GM12872 (cell line): ENCODE measurements at regions not wholly inside any gene's neighbourhood (a gene's known extent, or its start where the extent isn't known, plus 50 kb on each side); places are given as distances from the start of the nearest gene placed in this dataset.

ENCODE experiments used
- CTCF ChIP-seq: IDR thresholded peaks from 3 replicates; pipeline ENCODE4 v1.5.1; 2011; ENCODE audit warnings: low read depth, mild to moderate bottlenecking, low read length, moderate library complexity; ENCODE audit not compliant: insufficient read depth

- TF ChIP-seq CTCF = no peak
Observed at GRCh38 chr4:126404549-126404948, 1089.8 kb downstream of the FAT4 start.

DNA sequence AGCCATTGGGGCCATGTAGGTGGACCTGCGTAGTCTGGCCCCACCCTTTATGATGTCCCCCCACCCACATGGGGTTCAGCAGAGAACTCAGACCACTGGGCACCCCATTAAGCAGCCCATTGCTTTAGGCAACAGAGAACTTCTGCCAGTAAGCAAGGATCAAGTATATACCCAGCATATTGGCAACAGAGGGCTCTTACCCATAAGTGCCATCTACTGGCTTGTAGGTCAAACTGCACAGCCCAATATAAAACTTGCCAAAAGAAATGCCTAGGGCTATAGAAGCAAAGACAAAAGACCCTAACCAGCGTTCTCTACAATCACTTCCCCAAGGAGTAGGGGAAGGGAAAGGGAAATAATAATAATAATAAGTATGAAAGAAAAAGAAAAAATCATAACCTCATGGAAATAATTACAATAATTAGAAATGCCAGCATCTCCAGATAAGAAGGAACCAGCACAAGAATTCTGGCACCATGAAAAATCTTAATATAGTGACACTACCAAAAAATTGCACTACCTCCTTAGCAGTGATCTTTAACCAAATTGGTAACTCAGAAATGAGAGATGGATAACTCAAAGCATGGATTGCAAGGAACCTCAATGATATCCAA, 1090.7 kb downstream of the FAT4 start:
- TF ChIP-seq CTCF = peak; percentile 72

DNA sequence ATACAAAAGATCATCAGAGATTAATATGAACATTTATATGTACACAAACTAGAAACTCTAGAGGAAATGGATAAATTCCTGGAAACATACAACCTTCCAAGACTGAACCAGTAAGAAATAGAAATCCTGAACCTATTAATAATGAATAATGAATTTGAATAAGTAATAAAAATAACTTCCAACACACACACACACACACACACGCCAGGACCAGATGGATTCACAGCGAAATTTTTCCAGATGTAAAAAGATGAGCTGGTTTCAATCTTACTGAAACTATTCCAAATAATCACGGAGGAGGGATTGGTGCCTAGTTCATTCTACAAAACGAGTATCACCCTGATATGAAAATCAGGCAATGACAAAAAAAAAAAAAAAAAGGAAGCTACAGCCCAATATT, 1095.0 kb downstream of the FAT4 start:
- TF ChIP-seq CTCF = no peak

DNA sequence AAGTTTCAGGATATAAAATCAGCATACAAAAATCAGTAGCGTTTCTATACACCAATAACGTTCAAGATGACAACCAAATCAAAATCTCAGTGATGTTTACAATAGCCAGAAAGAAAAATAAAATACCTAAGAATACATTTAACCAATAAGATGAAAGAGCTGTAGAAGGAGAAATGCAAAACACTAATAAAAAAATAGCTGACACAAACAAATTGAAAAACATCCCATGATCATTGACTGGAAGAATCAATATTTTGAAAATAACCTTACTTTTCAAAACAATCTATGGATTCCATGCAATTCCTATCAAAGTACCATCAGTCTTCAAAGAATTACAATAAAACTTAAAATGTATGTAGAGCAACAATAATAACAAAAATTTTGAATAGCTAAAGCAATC, 1096.3 kb downstream of the FAT4 start:
- TF ChIP-seq CTCF = no peak

DNA sequence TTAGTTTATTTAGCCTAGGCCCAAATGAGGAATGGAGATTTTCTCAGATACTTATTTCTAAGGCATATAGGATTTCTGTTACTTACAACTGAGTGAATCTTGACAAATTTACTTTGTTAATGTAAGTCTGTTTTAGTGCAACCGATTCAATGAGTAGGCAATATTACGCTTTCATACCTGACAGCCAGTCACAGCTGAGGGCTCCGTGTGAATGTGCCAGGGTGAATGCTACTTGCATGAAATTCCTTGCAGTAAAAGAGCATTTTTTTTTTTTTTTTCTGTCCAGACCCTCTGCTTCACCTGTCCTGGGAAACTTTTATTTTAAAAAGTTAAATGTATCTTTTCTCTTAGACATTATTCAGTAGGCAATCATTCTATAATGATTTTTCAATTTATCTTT, 1100.0 kb downstream of the FAT4 start:
- TF ChIP-seq CTCF = no peak

GRCh38 chr4:126419266-126419665, 1104.5 kb downstream of the FAT4 start:
- no peak for TF ChIP-seq CTCF

DNA sequence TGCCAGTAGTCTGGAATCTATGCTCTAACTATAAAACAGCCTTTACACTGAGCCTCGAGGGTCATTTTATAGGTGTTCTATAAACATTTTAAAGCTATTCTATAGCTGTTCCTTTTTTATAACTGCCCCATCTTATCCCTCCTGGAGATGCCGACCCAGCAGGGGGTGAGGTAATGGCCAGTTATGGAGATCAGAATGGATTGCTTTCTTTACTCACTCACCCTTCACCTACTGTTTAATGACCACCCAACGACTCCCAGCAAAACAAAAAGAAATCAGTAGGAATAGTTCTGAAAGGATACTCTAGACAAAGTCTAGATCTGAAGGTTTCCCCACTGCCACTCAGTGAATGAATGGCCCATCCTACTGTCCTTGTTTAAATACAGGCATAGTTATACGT, 1113.1 kb downstream of the FAT4 start:
- no peak for TF ChIP-seq CTCF
